WTC11 (cell line): ENCODE measurements at regions not wholly inside any gene's neighbourhood (a gene's known extent, or its start where the extent isn't known, plus 50 kb on each side); places are given as distances from the start of the nearest gene placed in this dataset.
"Not testable (repeated sequence)": the region's sequence is repeated elsewhere in the genome, so short reads cannot be mapped to it uniquely, and the experiment has no call there.

Source experiments
- ATF1 ChIP-seq: sonication (generic); formaldehyde crosslinking; IDR thresholded peaks from 2 replicates; pipeline ENCODE4 v1.8.1; 2023; ENCODE audit warnings: mild to moderate bottlenecking, moderate library complexity, missing genetic modification reagents
- CTCF ChIP-seq: fragments of 200-600 bp; IDR thresholded peaks from 2 replicates; pipeline ENCODE4 v1.8.0; 2022; ENCODE audit warnings: antibody characterized with exemption
- E2F5 ChIP-seq: sonication (generic); formaldehyde crosslinking; IDR thresholded peaks from 2 replicates; pipeline ENCODE4 v1.8.1; 2022; ENCODE audit warnings: mild to moderate bottlenecking, moderate library complexity, missing genetic modification reagents
- MAX ChIP-seq: sonication (generic); formaldehyde crosslinking; IDR thresholded peaks from 2 replicates; pipeline ENCODE4 v1.8.0; 2022; ENCODE audit warnings: mild to moderate bottlenecking, missing genetic modification reagents
- NR3C1 ChIP-seq: sonication (generic); formaldehyde crosslinking; conservative IDR thresholded peaks from 2 replicates; pipeline ENCODE4 v1.8.1; 2023; ENCODE audit warnings: low read depth, mild to moderate bottlenecking, missing genetic modification reagents
- TEAD4 ChIP-seq: sonication (generic); formaldehyde crosslinking; IDR thresholded peaks from 2 replicates; pipeline ENCODE4 v1.8.0; 2022; ENCODE audit warnings: mild to moderate bottlenecking, missing genetic modification reagents
- ZBTB43 ChIP-seq: sonication (generic); formaldehyde crosslinking; IDR thresholded peaks from 2 replicates; pipeline ENCODE4 v1.8.1; 2023; ENCODE audit warnings: mild to moderate bottlenecking, missing genetic modification reagents
- TF ChIP-seq, protein P1 (sequence below): sonication (generic); formaldehyde crosslinking; IDR thresholded peaks from 2 replicates; pipeline ENCODE4 v1.8.1; 2023; ENCODE audit warnings: mild to moderate bottlenecking, missing genetic modification reagents, moderate library complexity
- TF ChIP-seq, protein P2 (sequence below): fragments of 250-450 bp; sonication (Bioruptor Pico); IDR thresholded peaks from 2 replicates; pipeline ENCODE4 v1.9.0; 2021; ENCODE audit warnings: mild to moderate bottlenecking

- not testable (repeated sequence) for TF ChIP-seq CTCF; E2F5 (CRISPR knock-in tag); ATF1 (CRISPR knock-in tag); ZBTB43 (CRISPR knock-in tag); NR3C1 (CRISPR knock-in tag); MAX (CRISPR knock-in tag); TEAD4
- TF ChIP-seq, protein P1, sequence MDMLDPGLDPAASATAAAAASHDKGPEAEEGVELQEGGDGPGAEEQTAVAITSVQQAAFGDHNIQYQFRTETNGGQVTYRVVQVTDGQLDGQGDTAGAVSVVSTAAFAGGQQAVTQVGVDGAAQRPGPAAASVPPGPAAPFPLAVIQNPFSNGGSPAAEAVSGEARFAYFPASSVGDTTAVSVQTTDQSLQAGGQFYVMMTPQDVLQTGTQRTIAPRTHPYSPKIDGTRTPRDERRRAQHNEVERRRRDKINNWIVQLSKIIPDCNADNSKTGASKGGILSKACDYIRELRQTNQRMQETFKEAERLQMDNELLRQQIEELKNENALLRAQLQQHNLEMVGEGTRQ (CRISPR knock-in tag) = not testable (repeated sequence)
- TF ChIP-seq, protein P2, sequence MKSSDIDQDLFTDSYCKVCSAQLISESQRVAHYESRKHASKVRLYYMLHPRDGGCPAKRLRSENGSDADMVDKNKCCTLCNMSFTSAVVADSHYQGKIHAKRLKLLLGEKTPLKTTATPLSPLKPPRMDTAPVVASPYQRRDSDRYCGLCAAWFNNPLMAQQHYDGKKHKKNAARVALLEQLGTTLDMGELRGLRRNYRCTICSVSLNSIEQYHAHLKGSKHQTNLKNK (CRISPR knock-in tag) = not testable (repeated sequence)
These were observed 1908.8 kb downstream of the ARAP2 start for GRCh38 chr4:34335556-34335955.
